ENCODE measurements at regions not wholly inside any gene's neighbourhood (a gene's known extent, or its start where the extent isn't known, plus 50 kb on each side); places are given as distances from the start of the nearest gene placed in this dataset.

GRCh38 chr6:14540810-14541540 is 423.4 kb downstream of the CD83 start:
- no peak overlapping the region for H3K27ac ChIP-seq (ENCODE audit: low read depth, low read length)
- Mint-ChIP-seq H3K4me3 (peak overlapping the region in 1 of 10 donors; percentile 22), H3K36me3 (peaks cover 0 to under 1% (median 0%) of the 10 kb centered on the region in 5 donors), H3K4me1 (peaks cover 6 to 23% (median 20%) of the 10 kb centered on the region in 7 donors), H3K27ac (peak overlapping the region in 1 of 9 donors; percentile 6), H3K27me3 (no peaks in the 10 kb centered on the region), H3K9me3 (peaks cover 0 to 5% (median 0%) of the 10 kb centered on the region in 11 donors)
- ChIA-PET CTCF (no interaction called here), POLR2A (no interaction called here)
- no peak overlapping the region for H3K4me3 ChIP-seq (ENCODE audit: low read length)
- no peaks in the 10 kb centered on the region for H3K27me3 ChIP-seq (ENCODE audit: control insufficient read depth in 2 of 2, insufficient read depth in 2 of 2, low read length in 2 of 2)
- H3K9me3 ChIP-seq (ENCODE audit: control insufficient read depth in 2 of 3, low read length in 3 of 3): no peaks in the 10 kb centered on the region
- DNase-seq: no peak
- intact Hi-C loops (cut with micrococcal nuclease): no loop called here
- ATAC-seq: no peak
- no peaks in the 10 kb centered on the region for H3K4me1 ChIP-seq (ENCODE audit: control insufficient read depth in 2 of 2, insufficient read depth in 2 of 2, low read length in 2 of 2)
- no peaks in the 10 kb centered on the region for H3K36me3 ChIP-seq (ENCODE audit: control insufficient read depth in 2 of 3, insufficient read depth in 3 of 3, low read length in 3 of 3)

- Mint-ChIP-seq H3K4me3 (no peak overlapping the region), H3K36me3 (no peaks in the 10 kb centered on the region), H3K9me3 (peaks cover 0 to 2% (median 0%) of the 10 kb centered on the region in 11 donors), H3K27me3 (no peaks in the 10 kb centered on the region), H3K27ac (no peak overlapping the region), H3K4me1 (peaks cover 6 to 23% (median 20%) of the 10 kb centered on the region in 7 donors)
- Histone ChIP-seq H3K36me3 (ENCODE audit: control insufficient read depth in 2 of 3, insufficient read depth in 3 of 3, low read length in 3 of 3) (no peaks in the 10 kb centered on the region), H3K4me1 (ENCODE audit: control insufficient read depth in 2 of 2, insufficient read depth in 2 of 2, low read length in 2 of 2) (no peaks in the 10 kb centered on the region), H3K27ac (ENCODE audit: low read depth, low read length) (no peak overlapping the region), H3K9me3 (ENCODE audit: control insufficient read depth in 2 of 3, low read length in 3 of 3) (no peaks in the 10 kb centered on the region), H3K27me3 (ENCODE audit: control insufficient read depth in 2 of 2, insufficient read depth in 2 of 2, low read length in 2 of 2) (no peaks in the 10 kb centered on the region), H3K4me3 (ENCODE audit: low read length) (no peak overlapping the region)
- ChIA-PET CTCF (no interaction called here), POLR2A (no interaction called here)
- intact Hi-C loops (cut with micrococcal nuclease): no loop called here
- DNase-seq: peak in 1 of 9 donors; percentile 68
- ATAC-seq: peak; percentile 55
These were observed 425.2 kb downstream of the CD83 start for GRCh38 chr6:14542670-14543366.

- POLR2A ChIA-PET: no interaction called here
- intact Hi-C loops (cut with micrococcal nuclease): no loop called here
- Histone ChIP-seq H3K36me3 (ENCODE audit: control insufficient read depth in 2 of 3, insufficient read depth in 3 of 3, low read length in 3 of 3) (no peaks in the 10 kb centered on the region), H3K27me3 (ENCODE audit: control insufficient read depth in 2 of 2, insufficient read depth in 2 of 2, low read length in 2 of 2) (no peaks in the 10 kb centered on the region), H3K9me3 (ENCODE audit: control insufficient read depth in 2 of 3, low read length in 3 of 3) (no peaks in the 10 kb centered on the region), H3K27ac (ENCODE audit: low read depth, low read length) (no peak overlapping the region), H3K4me1 (ENCODE audit: control insufficient read depth in 2 of 2, insufficient read depth in 2 of 2, low read length in 2 of 2) (no peaks in the 10 kb centered on the region), H3K4me3 (ENCODE audit: low read length) (no peak overlapping the region)
- CTCF ChIA-PET: interaction anchor here (0.6 kb wide), 1 partner anchor 308 kb away, joined by 3 read pairs; no protein-coding TSS in a partner anchor
- H3K27ac Mint-ChIP-seq: no peak overlapping the region
- no peaks in the 10 kb centered on the region for H3K27me3 Mint-ChIP-seq
- H3K4me1 Mint-ChIP-seq: peaks cover 6 to 23% (median 20%) of the 10 kb centered on the region in 7 donors
- H3K9me3 Mint-ChIP-seq: no peaks in the 10 kb centered on the region
- no peak overlapping the region for H3K4me3 Mint-ChIP-seq
- DNase-seq: no peak
- H3K36me3 Mint-ChIP-seq: no peaks in the 10 kb centered on the region
- ATAC-seq: no peak
These were observed 426.5 kb downstream of the CD83 start for GRCh38 chr6:14543971-14544585.

DNA sequence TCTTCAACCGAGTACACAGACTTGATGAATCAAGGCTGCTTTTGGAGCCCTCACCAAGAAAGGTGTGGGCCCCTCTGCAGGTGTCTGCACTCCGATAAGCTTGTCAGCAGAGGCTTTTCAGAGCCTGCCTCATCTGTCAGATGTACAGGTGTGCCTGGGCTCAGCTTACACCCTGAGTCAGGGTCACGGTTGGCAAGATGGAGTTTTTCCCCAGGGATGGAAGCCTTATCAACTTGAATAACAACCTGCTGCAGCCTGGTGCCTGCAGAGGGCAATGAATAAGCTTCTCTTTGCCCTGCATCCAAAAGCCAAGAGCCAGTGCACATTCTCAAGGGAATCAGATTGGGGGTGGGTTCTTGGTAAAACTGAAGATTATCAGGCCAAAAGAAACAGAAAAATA is 427.1 kb downstream of the CD83 start:
- ATAC-seq (no peak), DNase-seq (no peak)
- H3K36me3 Mint-ChIP-seq: no peaks in the 10 kb centered on the region
- H3K9me3 ChIP-seq (ENCODE audit: control insufficient read depth in 2 of 3, low read length in 3 of 3): no peaks in the 10 kb centered on the region
- intact Hi-C loops (cut with micrococcal nuclease): no loop called here
- H3K27ac ChIP-seq (ENCODE audit: low read depth, low read length): no peak overlapping the region
- ChIA-PET CTCF (no interaction called here), POLR2A (no interaction called here)
- H3K4me1 Mint-ChIP-seq: peaks cover 6 to 23% (median 17%) of the 10 kb centered on the region in 7 donors
- no peaks in the 10 kb centered on the region for H3K9me3 Mint-ChIP-seq
- H3K4me3 Mint-ChIP-seq: no peak overlapping the region
- H3K27me3 ChIP-seq (ENCODE audit: control insufficient read depth in 2 of 2, insufficient read depth in 2 of 2, low read length in 2 of 2): no peaks in the 10 kb centered on the region
- H3K4me1 ChIP-seq (ENCODE audit: control insufficient read depth in 2 of 2, insufficient read depth in 2 of 2, low read length in 2 of 2): no peaks in the 10 kb centered on the region
- H3K36me3 ChIP-seq (ENCODE audit: control insufficient read depth in 2 of 3, insufficient read depth in 3 of 3, low read length in 3 of 3): no peaks in the 10 kb centered on the region
- no peaks in the 10 kb centered on the region for H3K27me3 Mint-ChIP-seq
- no peak overlapping the region for H3K4me3 ChIP-seq (ENCODE audit: low read length)
- H3K27ac Mint-ChIP-seq: no peak overlapping the region

DNA sequence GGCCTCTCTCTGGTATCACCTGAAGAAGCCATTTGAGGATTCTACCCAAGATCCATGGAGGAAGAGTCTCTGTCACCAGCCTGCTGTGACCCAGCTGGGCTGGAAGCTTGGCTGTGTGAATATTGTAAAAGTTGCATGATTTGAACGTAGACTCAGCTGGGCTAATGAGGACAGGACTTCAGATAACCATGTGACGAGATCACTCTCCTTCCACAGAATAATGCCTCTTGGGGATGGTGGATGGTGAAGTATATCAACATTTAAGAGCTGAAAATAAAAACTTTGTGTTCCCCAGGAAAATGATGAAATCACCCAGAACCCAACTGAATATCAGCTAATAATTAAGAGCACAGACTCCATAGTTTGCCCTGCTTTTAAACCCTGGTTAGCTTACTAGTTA is 427.9 kb downstream of the CD83 start:
- Mint-ChIP-seq H3K27me3 (no peaks in the 10 kb centered on the region), H3K9me3 (no peaks in the 10 kb centered on the region), H3K27ac (no peak overlapping the region), H3K4me1 (peaks cover 6 to 23% (median 17%) of the 10 kb centered on the region in 7 donors), H3K4me3 (no peak overlapping the region), H3K36me3 (no peaks in the 10 kb centered on the region)
- no peak for DNase-seq
- H3K27ac ChIP-seq (ENCODE audit: low read depth, low read length): no peak overlapping the region
- ChIA-PET CTCF (interaction anchor here (0.7 kb wide), 1 partner anchor 135 kb away, joined by 5 read pairs; no protein-coding TSS in a partner anchor), POLR2A (no interaction called here)
- H3K27me3 ChIP-seq (ENCODE audit: control insufficient read depth in 2 of 2, insufficient read depth in 2 of 2, low read length in 2 of 2): no peaks in the 10 kb centered on the region
- H3K9me3 ChIP-seq (ENCODE audit: control insufficient read depth in 2 of 3, low read length in 3 of 3): no peaks in the 10 kb centered on the region
- intact Hi-C loops (cut with micrococcal nuclease): no loop called here
- H3K4me1 ChIP-seq (ENCODE audit: control insufficient read depth in 2 of 2, insufficient read depth in 2 of 2, low read length in 2 of 2): no peaks in the 10 kb centered on the region
- no peak overlapping the region for H3K4me3 ChIP-seq (ENCODE audit: low read length)
- no peak for ATAC-seq
- H3K36me3 ChIP-seq (ENCODE audit: control insufficient read depth in 2 of 3, insufficient read depth in 3 of 3, low read length in 3 of 3): no peaks in the 10 kb centered on the region

GRCh38 chr6:14546036-14546435 is 428.5 kb downstream of the CD83 start:
- no peaks in the 10 kb centered on the region for H3K36me3 Mint-ChIP-seq
- intact Hi-C loops (cut with micrococcal nuclease): no loop called here
- H3K36me3 ChIP-seq (ENCODE audit: control insufficient read depth in 2 of 3, insufficient read depth in 3 of 3, low read length in 3 of 3): no peaks in the 10 kb centered on the region
- H3K9me3 ChIP-seq (ENCODE audit: control insufficient read depth in 2 of 3, low read length in 3 of 3): no peaks in the 10 kb centered on the region
- no peak for DNase-seq
- H3K27me3 ChIP-seq (ENCODE audit: control insufficient read depth in 2 of 2, insufficient read depth in 2 of 2, low read length in 2 of 2): no peaks in the 10 kb centered on the region
- no peaks in the 10 kb centered on the region for H3K9me3 Mint-ChIP-seq
- ChIA-PET POLR2A (no interaction called here), CTCF (interaction anchor here (0.6 kb wide), 1 partner anchor 224 kb away, joined by 4 read pairs; no protein-coding TSS in a partner anchor)
- H3K4me1 ChIP-seq (ENCODE audit: control insufficient read depth in 2 of 2, insufficient read depth in 2 of 2, low read length in 2 of 2): no peaks in the 10 kb centered on the region
- H3K4me1 Mint-ChIP-seq: peaks cover 6 to 22% (median 17%) of the 10 kb centered on the region in 7 donors
- no peak overlapping the region for H3K4me3 Mint-ChIP-seq
- no peak overlapping the region for H3K27ac Mint-ChIP-seq
- no peak overlapping the region for H3K4me3 ChIP-seq (ENCODE audit: low read length)
- no peaks in the 10 kb centered on the region for H3K27me3 Mint-ChIP-seq
- no peak for ATAC-seq
- H3K27ac ChIP-seq (ENCODE audit: low read depth, low read length): no peak overlapping the region

Data from naive thymus-derived CD4-positive, alpha-beta T cell (primary cell).